IPS-11a (cell line): ENCODE measurements at regions not wholly inside any gene's neighbourhood (a gene's known extent, or its start where the extent isn't known, plus 50 kb on each side); places are given as distances from the start of the nearest gene placed in this dataset.
"Not testable (repeated sequence)": the region's sequence is repeated elsewhere in the genome, so short reads cannot be mapped to it uniquely, and the experiment has no call there.

ENCODE experiments used
- H3K4me3 ChIP-seq: one replicate; pipeline ENCODE4 v1.5.1; 2013; ENCODE audit warnings: low read depth, low read length, control low read depth

DNA sequence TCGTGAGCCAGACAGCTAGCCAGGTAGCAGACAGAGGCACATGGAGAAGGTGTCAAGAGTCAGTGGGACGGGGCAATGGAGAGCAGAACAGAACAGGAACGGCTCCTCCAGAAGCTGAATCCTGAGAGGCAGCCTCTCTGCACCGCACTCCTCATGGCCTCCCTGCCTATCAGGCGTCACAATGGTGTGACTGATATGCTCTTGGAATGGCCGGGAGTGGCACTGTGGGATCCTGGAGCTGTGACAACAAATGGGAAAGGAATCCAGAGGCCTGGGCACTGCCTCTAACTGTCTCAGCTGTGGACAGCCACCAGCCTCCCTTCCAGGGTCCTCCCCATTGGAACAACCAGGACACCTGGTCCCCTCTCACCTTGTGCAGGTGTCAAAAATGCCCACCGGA lies 89.1 kb upstream of the ID2 start:
- no peak overlapping the region for H3K4me3 ChIP-seq

DNA sequence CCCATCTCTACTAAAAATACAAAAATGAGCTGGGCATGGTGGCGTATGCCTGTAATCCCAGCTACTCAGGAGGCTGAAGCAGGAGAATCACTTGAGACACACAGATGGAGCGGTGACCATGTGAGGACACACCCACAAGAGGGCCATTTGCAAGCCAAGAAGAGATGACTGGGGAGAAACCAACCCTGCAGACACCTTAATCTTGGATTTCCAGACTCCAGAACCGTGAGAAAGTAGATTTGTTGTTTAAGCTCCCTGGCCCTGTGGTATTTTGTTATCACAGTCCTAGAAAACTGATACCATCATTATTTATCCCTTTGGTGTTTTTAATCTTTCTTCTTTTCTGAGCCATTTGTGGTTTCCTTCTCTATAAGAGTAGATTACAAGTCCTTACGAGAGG lies 88.6 kb upstream of the ID2 start:
- H3K4me3 ChIP-seq = no peak overlapping the region

DNA sequence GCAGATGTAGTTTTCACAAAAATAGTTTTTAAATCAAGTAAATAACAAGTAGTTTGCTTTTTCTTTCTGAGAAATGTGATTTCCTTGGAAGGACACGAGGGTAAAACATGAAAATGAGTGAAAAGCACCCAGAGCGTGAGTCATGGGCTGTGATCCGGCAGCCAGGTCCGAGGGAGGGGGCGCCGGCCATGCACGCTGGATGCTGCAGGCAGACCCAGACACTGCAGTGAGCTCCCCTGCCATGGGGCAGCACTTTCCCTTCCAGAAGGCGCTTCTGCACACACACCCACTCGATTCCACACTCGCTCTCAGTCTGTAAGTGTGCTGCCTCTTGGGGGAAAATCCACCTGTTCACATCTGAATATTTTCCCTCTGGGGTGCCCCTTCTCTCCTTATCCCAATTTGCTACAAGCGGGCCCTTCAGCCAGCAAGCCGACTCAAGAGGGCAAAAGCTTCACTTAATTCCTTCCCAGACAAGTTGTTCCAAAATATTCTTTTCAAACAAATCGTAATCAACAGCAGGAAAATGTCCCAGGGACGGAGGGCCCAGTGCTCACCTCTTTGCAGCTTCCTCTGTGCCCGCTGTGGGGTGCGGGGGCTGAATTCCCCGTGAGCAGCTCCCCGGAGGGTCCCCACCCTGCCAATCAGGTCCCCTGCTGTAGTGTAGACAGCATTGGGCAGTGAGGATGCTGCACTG lies 87.0 kb upstream of the ID2 start:
- no peak overlapping the region for H3K4me3 ChIP-seq

DNA sequence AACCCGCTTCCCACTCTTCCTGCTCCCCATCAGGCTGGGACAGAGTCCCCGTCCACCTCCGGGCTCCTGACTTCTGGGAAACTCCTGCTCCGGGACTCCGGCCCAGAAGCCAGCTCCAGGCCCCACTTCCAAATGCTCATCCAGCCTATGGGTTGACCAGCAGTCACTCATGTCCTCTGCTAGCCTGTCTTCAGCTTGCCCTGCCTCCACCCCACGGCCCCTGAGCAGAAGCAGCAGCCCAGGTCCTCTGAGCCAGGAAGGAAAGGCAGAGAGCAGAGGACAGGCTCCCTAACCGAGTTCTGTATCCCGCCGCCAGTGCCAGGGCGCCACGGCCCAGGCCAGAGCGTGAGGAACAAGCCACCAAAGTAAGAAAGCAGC lies 86.4 kb upstream of the ID2 start:
- H3K4me3 ChIP-seq = no peak overlapping the region

DNA sequence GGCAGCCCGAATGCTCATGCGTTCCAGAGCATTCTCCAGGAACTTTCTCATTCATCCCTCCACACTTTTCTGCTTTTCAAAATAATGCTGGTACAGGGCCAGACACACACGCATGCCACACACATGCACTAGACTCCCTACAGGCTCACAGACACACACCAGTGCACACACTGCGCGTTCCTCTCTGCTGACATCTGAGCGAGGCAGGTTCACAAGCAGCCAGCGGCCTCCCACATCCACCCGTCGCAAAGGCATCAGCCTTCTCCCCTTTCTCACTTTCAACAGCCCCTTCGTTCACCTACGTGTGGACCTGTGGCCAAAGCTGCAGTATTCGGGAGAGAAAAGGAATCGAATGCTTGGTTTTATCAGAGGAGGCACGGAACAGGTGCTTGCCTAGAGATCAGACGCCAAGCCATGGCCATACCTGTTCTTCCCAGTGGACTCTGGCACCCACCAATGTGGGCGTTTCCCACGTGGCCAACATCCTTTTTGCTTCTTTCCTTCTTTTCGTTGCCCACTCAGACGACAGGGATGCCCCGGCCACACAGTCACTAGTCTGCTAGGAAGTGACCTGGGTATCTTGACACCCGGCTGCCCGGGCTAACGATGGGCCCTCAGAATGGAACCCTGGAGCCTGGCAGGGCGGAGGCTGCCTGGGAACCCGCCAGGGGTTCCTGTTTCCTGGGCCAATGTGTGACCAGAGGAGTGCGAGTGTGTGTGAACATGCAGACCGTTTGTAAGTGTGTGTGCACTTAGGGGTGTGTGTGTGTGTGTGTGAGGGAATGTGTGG lies 85.8 kb upstream of the ID2 start:
- H3K4me3 ChIP-seq = no peak overlapping the region

DNA sequence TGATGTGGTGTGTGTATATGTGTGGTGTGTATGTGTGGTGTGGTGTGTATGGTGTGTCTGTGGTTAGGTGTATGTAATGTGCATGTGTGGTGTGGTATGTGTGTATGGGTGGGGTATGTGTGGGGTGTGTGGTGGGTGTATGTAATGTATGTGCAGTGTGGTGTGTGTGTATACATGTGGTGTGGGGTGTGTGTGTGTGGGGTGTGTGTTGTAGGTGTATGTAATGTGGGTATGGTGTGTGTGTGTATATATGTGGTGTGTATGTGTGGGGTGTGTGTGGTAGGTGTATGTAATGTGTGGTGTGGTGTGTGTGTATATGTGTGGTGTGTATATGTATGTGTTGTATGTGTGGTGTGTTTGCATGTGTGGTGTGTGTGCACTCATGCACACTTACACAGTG lies 84.8 kb upstream of the ID2 start:
- H3K4me3 ChIP-seq = no peak overlapping the region

DNA sequence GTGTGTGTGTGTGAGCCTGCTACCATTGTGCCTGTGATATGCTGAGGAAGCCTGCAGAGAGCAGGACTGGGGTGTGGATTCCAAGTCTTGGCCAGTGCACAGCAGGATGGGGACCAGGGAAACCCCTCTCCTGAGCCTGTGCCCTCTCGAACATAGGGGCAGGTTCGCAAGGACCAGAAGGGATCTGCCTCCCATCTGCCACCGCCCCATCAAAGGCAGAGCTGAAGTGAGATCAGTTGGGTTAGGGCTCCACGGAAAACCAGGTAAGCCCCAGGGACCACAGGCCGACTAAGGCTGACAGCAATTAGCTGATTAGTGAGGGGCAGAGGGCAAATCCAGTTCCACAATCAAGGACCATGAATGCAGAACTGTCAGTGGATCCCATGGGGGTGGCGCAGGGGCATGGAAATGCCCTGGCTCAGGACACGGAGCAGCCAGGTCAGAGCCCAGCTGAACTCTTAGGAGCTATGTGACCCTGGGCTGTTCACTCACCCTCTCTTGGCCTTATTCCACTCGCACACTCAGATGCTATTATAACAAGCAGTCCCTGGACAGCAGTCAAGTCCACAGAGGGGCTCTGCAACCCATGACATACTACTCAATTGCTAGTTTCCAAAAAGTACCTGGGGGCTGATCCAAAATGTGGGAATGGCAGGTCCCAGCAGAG lies 84.2 kb upstream of the ID2 start:
- H3K4me3 ChIP-seq = no peak overlapping the region

DNA sequence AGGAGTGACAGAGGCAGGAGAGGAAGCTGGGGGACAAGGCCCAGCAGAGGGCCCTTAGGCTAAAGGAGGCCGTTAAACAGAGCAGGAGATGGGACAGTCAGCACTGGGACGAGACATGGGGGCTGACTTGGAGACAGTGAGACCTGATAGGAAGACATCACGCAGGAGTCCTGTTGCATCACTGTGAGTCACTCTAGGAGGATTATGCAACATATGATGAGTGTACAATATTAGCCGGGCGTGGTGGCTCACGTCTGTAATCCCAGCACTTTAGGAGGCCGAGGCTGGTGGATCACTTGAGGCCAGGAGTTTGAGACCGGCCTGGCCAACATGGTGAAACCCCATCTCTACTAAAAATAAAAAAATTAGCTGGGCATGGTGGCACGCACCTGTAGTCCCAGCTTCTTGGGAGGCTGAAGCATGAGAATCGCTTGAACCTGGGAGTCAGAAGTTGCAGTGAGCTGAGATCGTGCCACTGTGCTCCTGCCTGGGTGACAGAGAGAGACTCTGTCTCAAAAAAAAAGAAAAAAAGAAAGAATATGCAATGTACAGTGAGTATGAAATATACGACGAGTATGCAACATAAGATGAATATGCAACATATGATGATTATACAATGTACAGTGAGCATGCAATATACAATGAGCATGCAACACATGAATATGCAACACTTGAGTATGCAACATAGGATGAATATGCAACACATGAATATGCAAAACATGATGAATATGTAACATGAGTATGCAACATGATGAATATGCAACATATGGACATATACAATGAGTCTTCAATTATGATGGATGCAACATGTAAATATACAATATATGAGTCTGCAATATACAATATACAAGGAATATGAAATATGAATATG lies 83.3 kb upstream of the ID2 start:
- H3K4me3 ChIP-seq = no peak overlapping the region

DNA sequence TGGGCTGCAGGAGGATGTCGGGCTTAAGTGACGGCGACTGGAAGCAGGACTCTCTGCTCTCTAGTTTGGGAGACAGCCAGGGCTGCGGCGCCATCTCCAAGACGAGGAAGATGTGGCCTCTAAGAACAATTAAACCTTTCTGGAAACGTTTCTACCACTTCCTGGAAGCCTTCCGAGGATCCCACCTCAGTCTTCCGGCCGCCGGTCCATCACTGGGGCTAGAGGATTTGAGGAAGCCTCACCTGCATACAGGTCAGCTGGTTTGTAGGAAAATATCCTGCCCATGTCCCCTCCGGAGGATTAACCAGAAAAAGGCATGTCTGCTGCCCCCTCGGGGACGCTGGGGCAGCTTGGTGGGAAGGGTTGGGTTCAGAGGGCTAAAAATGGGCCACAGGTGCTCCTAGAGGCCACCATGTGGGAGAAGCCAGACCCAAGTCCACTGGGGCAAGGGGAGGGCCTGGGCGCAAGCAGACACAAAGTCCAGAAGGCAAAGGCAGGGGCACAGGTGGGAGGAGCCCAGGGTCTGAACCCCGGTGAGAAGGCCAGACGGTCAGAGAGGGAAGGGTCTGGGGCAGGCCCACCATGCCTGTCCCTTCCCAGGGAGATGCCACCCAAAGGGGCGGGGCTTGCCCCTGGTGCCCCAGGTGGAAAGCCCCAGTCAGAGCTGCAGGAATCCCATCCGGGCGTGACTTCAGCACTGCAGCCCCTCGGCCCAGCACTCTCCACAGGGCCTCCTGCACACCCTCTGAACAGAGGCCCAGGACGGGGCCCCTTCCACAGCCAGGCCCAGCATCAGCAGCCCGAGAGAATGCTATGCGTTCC lies 82.2 kb upstream of the ID2 start:
- no peak overlapping the region for H3K4me3 ChIP-seq

DNA sequence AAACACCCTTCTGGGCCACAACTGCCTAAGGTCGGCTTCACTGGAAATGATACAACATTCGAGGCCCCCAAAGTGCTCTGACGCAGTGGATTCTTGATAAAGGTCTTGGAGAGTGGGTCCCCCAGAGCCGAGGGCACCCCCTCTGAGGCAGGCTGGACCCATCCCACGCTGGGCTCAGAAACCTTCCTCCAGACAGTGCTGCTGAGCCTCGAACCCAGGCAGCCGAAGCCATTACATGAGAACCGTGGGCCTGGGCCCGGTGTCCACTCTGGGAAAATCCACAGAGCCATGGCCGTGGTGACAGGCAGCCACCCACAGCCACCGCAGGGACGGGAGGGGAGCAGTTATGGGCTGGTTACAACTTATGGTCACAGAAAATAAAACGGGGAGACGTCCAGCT lies 81.4 kb upstream of the ID2 start:
- H3K4me3 ChIP-seq = no peak overlapping the region

DNA sequence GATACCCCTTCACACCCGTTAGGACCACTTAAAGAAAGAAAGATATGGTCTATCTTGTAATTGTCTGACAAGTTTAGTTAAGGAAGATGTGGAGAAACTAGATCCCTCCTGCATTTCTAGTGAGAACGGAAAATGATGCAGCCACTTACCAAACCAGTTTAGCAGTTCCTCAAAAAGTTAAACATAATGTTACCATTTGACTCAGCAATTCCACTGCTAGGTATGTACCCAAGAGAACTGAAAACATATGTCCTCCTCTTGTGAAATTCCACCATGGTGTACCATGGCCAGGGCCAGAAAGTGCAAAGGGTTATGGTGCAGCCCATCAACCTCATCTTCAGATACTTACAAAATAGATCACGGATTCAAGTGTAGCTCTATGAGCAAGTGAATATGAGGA lies 79.0 kb upstream of the ID2 start:
- H3K4me3 ChIP-seq = no peak overlapping the region

DNA sequence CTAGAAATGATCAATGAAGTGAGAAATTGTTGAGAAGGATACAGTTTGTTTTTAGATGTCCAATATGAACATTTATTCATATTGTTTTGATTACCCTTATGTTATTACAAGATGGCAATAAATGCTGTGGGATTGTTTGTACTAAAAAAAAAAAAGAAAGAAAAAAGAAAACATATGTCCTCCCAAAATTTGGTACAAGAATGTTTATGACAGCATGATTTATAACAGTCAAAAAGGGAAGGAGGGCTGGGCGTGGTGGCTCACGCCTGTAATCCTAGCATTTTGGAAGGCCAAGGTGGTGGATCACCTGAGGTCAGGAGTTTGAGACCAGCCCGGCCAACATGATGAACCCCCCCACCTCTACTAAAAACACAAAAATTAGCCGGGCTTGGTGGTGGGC lies 78.5 kb upstream of the ID2 start:
- not testable (repeated sequence) for H3K4me3 ChIP-seq

DNA sequence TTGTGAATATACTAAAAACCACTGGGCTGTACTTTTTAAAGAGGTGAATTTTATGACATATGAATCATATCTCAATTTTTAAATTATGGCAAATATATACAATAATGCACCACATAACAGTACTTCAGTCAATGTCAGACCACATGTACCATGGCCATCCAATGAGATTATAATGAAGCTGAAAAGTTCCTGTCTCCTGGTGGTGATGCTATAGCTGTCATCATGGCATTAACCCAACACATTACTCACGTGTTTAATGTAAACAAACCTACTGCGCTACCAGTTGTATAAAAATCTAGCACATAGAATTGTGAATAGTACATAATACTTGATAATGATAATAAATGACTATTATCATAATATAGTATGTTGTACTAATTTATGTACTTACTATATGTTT lies 77.6 kb upstream of the ID2 start:
- no peak overlapping the region for H3K4me3 ChIP-seq

DNA sequence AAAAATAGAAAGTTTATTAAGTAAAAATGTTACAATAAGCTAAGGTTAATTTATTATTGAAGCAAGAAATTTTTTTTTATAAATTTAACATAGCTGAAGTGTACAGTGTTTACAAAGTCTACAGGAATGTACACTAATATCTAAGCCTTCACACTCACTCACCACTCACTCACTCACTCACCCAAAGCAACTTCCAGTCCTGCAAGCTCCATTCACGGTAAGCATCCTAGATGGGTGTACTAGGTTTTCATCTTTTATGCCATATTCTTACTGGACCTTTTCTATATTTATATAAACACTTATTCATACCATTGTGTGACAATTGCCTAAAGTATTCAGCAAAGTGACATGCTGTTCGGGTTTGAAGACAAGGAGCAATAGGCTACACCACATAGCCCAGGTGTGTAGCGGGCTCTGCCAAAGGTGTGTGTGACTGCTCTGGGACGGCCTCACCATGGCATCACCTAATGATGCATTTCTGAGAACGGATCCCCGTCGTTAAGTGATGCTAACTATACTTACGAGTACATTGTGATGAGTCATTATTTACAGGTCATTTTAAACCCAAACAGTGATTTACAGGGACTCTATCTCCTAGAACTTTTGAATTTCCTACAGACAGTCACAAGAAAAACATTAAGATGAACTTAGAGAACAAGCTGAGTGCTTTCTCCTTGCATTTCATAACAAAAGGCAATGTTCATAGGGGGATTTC lies 76.3 kb upstream of the ID2 start:
- no peak overlapping the region for H3K4me3 ChIP-seq

DNA sequence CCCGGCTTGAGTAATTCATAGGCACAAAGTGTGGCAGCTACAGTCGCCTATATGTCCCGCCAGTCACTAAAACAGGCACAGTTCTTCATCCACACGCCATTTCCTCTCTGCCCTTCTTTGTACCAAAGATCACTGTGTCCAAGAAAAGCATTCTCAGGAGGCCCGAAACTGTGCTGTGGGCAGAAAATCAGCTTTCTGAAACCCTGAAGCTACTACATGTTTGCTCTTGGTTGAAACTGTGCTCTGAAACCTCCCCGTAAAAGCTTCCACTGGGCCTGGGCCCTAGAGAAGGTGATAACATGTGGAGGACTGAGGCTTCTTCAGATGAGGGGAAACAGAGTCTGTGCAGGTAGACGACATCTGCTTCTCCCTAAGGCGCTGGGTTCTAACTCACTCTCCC lies 75.6 kb upstream of the ID2 start:
- no peak overlapping the region for H3K4me3 ChIP-seq

DNA sequence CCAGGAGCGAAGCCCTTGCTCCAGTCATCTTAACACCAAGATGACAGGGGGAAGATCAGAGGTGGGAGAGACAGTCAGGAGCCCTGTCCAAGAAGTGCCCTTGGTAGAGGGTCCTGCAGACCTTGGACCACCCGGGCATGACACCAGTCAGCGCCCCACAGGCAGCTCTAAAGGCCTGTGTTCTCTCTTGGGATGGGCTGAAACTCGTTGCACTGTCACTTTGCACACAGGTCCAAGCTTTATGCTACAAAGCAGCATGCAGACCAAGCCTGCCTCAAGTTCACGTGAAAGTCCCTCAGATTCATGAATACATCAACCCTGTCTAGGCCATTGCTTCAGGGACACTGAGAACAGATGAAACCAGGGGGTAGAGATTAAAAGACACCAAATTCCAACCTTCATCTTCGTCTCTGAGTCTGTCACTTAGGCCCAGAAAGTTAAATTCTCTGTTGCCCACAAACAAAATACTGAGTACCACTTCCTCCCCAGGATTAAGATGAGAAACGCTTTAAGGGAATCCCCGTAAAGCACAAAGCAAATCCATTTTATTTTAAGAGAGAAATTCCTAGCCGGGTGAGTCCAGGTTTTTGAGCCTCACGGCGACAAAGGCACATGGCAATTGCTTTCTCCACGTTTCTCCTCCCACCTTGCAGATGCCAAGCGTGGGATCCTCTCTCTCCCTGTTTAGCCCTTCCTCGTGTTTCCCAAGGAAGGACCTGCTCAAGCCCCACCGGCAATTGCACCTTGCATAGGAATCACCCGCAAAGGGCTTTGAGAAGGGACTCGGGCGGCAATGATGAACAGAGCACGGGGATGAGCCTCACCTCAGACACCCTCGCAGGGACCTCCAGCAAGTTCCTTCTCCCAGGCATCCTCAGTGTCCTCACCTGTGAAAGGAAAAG lies 75.0 kb upstream of the ID2 start:
- no peak overlapping the region for H3K4me3 ChIP-seq

DNA sequence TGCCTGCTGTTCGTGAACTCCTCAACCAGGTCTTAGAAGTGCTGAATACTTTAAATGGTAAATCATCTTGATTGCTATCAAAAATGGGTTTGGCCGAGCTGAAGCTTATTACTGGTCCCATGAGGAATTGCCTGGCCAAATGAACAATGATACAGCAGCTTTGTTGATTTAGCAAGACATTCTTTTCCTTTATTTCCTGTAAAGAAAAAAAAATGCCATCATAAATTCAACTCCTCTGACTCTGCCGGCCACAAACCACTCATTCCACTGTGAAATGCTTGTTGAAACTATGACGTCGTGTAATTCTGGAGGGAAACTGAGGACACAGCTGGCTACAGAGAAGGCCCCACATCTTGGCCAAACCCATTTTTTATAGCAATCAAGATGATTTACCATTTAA lies 74.2 kb upstream of the ID2 start:
- H3K4me3 ChIP-seq = no peak overlapping the region

DNA sequence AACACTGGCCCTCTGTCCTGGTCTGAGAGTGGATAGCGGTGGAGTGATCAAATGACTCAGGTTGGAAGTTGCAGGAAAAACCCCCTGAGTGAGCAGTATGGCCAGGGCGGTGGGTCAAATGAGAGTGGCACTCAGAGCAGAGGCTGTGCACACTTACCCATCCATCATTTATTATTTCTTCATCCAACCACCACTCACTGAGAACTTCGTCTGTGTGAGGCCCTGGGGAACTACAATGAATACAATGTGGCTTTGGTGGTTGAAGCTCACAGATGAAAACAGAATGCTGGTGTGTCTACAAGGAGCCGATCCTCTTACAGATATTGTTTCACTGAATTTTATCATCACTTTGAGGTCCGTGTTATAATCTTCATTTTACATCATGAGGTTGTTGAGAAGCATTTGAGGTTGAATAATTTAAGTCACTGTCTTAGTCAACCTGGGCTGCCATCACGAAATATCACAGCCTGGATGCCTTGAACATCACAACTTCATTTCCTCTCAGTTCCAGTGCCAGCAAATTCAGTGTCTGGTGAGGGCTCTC lies 73.4 kb upstream of the ID2 start:
- H3K4me3 ChIP-seq = no peak overlapping the region
